ENCODE measurements at regions not wholly inside any gene's neighbourhood (a gene's known extent, or its start where the extent isn't known, plus 50 kb on each side); places are given as distances from the start of the nearest gene placed in this dataset.
"Not testable (repeated sequence)": the region's sequence is repeated elsewhere in the genome, so short reads cannot be mapped to it uniquely, and the experiment has no call there.

GRCh38 chr4:174086829-174087799 lies 196.4 kb downstream of the FBXO8 start:
- DNase-seq (ENCODE audit: low spot score) (no peak), ATAC-seq (no peak)
- intact Hi-C loops (cut with DNase I) = no loop called here

GRCh38 chr4:174084981-174085380 lies 198.5 kb downstream of the FBXO8 start:
- DNase-seq (ENCODE audit: low spot score) (no peak), ATAC-seq (no peak)
- intact Hi-C loops (cut with DNase I) = no loop called here

GRCh38 chr4:174084542-174084941 lies 198.9 kb downstream of the FBXO8 start:
- intact Hi-C loops (cut with DNase I) = no loop called here
- no peak for ATAC-seq

GRCh38 chr4:174080361-174080760 lies 203.1 kb downstream of the FBXO8 start:
- DNase-seq (ENCODE audit: low spot score) (no peak), ATAC-seq (no peak)
- intact Hi-C loops (cut with DNase I) = no loop called here

More at GRCh38 chr4:174084542-174084941, 198.9 kb downstream of the FBXO8 start:
- DNase-seq (ENCODE audit: low spot score) = no peak

GRCh38 chr4:174071595-174071994 lies 211.9 kb downstream of the FBXO8 start:
- no peak for DNase-seq (ENCODE audit: low spot score)
- no peak for ATAC-seq
- intact Hi-C loops (cut with DNase I) = no loop called here

GRCh38 chr4:174069848-174070330 lies 213.6 kb downstream of the FBXO8 start:
- ATAC-seq = no peak
- DNase-seq (ENCODE audit: low spot score) = no peak
- intact Hi-C loops (cut with DNase I) = no loop called here

- intact Hi-C loops (cut with DNase I) = no loop called here
- no peak for ATAC-seq
- DNase-seq (ENCODE audit: low spot score) = no peak
Observed at GRCh38 chr4:174066611-174067205, 216.8 kb downstream of the FBXO8 start.

- ATAC-seq (no peak), DNase-seq (ENCODE audit: low spot score) (no peak)
- intact Hi-C loops (cut with DNase I) = no loop called here
Observed at GRCh38 chr4:174062831-174063230, 220.6 kb downstream of the FBXO8 start.

GRCh38 chr4:174061026-174061425 lies 222.4 kb downstream of the FBXO8 start:
- intact Hi-C loops (cut with DNase I) = no loop called here
- ATAC-seq (no peak), DNase-seq (ENCODE audit: low spot score) (no peak)

GRCh38 chr4:174058846-174059245 lies 224.6 kb downstream of the FBXO8 start:
- ATAC-seq (no peak), DNase-seq (ENCODE audit: low spot score) (no peak)
- intact Hi-C loops (cut with DNase I) = no loop called here

- ATAC-seq (no peak), DNase-seq (ENCODE audit: low spot score) (no peak)
- intact Hi-C loops (cut with DNase I) = no loop called here
Observed at GRCh38 chr4:174056959-174057358, 226.5 kb downstream of the FBXO8 start.

- intact Hi-C loops (cut with DNase I) = no loop called here
- DNase-seq (ENCODE audit: low spot score) (no peak), ATAC-seq (no peak)
Observed at GRCh38 chr4:174055344-174055743, 228.1 kb downstream of the FBXO8 start.

GRCh38 chr4:174053895-174054294 lies 229.6 kb downstream of the FBXO8 start:
- no peak for DNase-seq (ENCODE audit: low spot score)
- intact Hi-C loops (cut with DNase I) = no loop called here
- no peak for ATAC-seq

- ATAC-seq = no peak
- intact Hi-C loops (cut with DNase I) = no loop called here
- no peak for DNase-seq (ENCODE audit: low spot score)
Observed at GRCh38 chr4:174047363-174047762, 236.1 kb downstream of the FBXO8 start.

- intact Hi-C loops (cut with DNase I); ATAC-seq; DNase-seq (ENCODE audit: low spot score): not testable (repeated sequence)
Observed at GRCh38 chr4:174045829-174046228, 237.6 kb downstream of the FBXO8 start.

GRCh38 chr4:174045381-174045780 lies 238.1 kb downstream of the FBXO8 start:
- intact Hi-C loops (cut with DNase I) = no loop called here
- ATAC-seq (no peak), DNase-seq (ENCODE audit: low spot score) (no peak)

- ATAC-seq (no peak), DNase-seq (ENCODE audit: low spot score) (no peak)
- intact Hi-C loops (cut with DNase I) = no loop called here
Observed at GRCh38 chr4:174041555-174042105, 241.8 kb downstream of the FBXO8 start.

- no peak for DNase-seq (ENCODE audit: low spot score)
- ATAC-seq = no peak
- intact Hi-C loops (cut with DNase I) = no loop called here
Observed at GRCh38 chr4:174040287-174040686, 243.2 kb downstream of the FBXO8 start.

GRCh38 chr4:174038481-174038880 lies 245.0 kb downstream of the FBXO8 start:
- intact Hi-C loops (cut with DNase I) = no loop called here

GRCh38 chr4:174037631-174038030 lies 245.8 kb downstream of the FBXO8 start:
- DNase-seq (ENCODE audit: low spot score) (no peak), ATAC-seq (no peak)
- intact Hi-C loops (cut with DNase I) = no loop called here

More at GRCh38 chr4:174038481-174038880, 245.0 kb downstream of the FBXO8 start:
- ATAC-seq (no peak), DNase-seq (ENCODE audit: low spot score) (no peak)

Data from sciatic nerve (tissue), 2 donors.